Stimulated activated CD8-positive, alpha-beta memory T cell treated with anti-CD3 and anti-CD28 coated beads, Interleukin-4, amount 100 ng/mL, for 1 hour (primary cell): ENCODE measurements at regions not wholly inside any gene's neighbourhood (a gene's known extent, or its start where the extent isn't known, plus 50 kb on each side); places are given as distances from the start of the nearest gene placed in this dataset.

Experiments used
- DNase-seq, 2 donors: peaks; one replicate each; pipeline ENCODE4 v3.0.0-alpha.2; 2020; ENCODE audit warnings: low read depth in 2 of 2, low spot score in 1 of 2

DNA sequence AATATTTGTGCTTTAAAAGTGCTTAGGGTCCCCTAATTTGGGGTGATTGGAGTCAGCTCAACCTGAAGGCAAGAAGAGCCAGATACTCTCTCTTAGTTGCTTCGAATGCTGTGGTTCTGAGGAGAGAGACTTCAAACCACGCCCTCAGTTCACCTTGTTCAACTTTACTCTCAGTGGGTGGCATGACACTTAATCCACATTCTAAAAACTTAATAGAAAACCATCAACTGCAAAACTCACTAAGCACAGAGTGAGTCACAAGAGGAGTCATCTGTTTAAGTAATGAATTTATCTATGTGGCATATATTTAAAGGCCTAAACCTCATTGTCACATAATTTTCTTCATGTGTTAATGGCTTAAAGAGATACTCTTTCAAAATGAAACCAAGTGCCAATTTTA lies 99.5 kb upstream of the SLC4A4 start:
- no peak for DNase-seq

DNA sequence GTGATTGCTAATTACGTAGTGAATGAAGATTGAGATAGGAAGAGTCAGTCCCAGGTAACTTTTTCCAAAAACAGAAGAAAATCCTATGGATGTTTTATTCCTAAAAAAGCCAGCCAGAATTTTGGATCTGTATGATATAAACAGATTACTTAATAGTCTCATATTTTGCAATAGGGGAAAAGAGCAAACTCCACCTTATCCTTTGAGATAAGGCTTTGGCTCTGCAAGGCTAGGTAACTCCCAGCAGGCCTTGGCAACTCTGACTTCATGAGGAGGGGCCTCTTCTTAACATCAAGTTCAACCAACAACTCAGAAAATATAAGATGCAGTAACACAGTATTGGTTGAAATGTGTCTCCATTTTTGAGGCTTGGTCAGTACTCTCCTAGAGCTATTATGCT lies 98.7 kb upstream of the SLC4A4 start:
- DNase-seq = no peak

DNA sequence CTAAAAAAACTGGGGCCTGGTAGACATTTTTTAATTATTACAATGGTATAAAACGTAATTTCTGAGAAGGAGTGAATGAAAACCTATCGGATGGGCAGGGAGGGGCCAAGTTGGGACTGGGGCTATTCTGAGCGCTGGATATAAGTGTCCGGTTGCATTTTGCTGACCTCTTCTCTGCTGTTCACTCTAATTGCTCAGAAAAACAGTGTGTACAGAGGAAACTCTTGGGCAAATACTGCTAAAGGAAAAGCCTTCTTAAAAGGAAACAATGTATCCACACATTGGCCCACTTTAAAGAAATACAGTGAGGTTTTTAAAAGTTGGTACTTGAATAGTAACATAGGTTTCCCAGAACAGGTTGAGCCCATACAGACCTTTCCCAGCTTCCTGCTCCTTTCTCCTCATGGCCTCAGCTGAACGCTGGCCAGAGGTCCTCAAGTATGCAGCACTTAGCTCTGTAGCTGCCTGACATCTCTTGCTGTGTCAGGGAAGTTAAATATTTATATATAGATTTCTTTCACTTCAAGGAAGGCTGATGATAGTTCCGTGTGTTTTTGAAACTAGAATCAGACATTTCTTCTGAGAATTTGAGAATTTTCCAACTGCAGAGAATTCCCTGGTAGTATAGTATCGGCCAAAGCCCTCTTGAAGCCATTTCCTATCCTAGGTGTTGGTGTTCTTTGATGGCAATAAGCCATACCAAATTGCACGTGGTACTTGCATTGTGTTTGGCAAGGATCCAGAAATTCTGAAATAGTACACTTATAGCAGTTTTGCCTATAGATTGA lies 97.1 kb upstream of the SLC4A4 start:
- no peak for DNase-seq

DNA sequence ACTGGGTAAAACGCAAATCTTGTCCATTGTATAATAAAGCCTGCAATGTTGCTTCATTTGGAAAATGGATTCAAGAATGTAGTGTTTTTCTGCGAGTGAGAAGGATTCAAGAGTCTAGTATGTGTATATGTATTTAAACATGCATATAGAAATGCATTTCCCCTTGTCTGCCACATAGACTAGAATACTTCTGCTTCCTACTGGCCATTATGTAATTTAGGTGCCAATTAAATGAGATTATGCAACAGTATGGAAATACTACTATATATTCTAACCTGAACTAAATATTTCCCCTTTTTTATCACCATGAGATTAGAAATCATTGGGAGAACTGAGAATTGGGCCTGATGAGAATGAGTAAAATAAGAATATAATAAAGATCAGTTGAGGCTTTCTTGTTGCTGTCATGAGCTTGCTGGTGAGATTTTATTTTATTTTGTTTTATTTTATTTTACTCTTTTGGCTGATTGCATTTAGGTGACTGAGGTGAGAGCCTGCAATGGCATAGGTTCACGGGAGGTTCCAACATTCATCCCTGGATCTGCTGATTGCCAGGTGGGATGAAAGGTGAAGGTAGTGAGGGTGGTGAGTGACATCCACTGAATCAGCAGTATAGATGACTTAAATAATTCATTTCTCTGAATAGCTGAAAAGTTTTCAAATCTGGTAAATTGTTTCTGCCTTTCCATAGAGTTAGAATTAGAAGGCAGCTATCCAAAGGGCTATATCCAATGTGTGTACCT lies 95.6 kb upstream of the SLC4A4 start:
- DNase-seq = no peak

DNA sequence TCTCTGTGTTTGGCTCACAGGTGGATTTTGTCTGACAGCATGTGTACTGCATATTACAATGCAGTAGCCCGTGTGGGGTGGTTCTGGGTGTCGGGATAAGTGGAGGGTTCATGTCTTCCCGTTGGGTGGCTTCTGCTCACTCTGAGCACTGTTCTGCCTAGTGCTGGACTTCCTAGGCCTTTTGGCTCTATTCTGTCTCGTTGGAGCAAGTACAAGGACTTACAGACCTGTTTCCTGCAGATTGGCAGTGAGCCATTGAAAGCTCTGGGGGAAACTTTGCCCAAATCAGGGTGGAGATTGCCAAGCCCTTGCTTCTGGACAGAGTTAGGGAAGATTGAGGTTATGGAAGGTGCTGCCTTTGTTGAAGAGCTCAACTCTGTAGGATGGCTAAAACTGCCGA lies 91.1 kb upstream of the SLC4A4 start:
- DNase-seq = no peak

DNA sequence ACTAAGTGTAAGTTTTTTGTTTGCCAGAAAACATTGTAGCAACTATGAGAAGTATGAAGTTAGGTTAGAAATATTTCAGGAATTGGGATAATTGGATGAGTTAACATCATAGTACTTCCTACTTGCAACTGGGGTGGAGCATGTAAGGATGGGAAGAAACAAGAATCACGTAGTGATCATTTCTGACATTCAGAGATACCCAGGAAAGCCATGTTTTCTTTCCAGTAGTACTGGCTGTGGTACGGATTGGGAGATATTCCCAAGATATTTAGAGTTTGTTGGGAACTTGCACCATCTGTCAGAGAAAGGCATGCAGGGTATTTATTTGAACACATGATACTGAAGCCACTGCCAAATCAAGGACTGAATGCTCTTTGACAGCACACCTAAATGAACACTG lies 87.6 kb upstream of the SLC4A4 start:
- DNase-seq = no peak

DNA sequence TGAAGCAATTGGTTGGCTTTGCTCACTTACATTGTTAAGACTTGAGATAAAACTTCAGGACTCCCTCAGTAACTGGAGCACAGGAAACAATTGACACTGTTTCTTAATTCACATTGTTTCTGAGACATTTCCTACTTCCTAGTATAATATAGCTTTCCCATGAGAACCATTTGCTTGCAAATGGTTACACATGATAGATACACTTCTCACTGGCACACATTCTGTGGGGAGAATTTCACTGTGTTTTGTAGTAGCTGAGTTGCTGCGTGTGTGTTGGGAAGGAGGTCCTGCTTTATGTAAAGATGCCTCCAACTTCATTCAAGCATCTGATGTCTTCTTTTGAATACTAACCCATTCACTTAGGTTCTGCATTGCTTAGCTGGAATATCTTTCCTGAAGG lies 85.3 kb upstream of the SLC4A4 start:
- DNase-seq = no peak

DNA sequence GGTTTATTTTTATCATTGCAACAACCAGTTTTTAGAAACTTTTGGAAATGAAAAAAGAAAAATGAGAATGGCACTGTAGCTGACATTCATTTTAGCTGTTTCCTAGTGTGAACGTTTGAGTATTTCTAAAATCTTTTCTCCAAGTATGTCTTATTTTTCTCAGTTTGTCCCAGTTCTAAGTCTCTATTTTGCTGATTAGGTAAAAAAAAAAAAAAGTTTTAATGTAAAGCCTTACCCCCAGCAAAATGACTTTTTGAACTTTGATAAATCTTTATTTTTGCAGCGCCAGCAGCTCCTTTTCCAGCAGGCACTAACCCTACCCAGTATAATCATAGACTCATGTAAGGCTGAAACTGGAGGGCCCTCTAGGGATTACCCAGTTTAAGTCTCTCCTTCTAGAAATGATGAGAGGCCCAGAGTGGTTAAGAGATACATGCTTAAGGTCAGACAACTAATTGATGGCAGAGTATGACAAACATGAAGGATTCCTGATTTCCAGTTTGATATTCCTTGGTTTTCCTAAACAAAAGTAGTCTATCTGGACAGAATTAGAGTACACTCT lies 84.3 kb upstream of the SLC4A4 start:
- no peak for DNase-seq

DNA sequence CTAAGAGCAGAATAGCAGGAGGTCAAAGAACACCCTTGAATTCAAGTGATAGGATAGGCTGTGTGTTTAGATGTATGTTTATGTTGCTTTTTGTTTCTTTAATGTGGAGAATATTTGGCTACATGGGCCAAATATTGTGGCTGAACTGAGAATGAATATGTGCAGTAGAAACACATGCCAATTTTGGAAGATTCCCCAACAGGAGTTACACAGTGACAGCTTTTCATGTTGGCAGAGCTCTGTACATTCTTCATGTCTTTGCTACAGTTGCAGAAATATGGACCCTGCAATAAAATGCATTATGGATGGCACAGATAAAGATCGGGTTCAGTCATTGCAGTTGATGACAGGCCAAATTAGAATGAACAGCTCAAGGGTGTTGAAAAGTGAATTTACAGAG lies 82.8 kb upstream of the SLC4A4 start:
- DNase-seq = no peak

DNA sequence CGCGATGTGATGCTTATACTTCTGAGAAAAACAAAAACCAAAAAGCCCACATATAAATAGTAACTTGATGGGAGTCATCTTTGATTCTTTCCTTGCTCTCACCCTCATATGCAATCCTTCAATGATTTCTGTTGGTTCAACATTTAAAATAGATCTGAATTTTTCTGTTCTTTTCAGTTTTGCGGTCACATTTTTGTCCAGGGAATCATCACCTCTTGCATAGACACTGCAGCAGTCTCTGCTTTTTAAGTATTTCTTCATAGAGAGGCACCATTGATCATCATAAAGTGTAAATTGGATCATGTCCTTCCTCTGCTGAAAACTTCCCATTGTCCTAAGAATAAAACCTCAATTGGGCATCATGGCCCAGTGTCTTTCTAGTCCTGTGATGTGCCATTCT lies 81.1 kb upstream of the SLC4A4 start:
- DNase-seq = no peak

DNA sequence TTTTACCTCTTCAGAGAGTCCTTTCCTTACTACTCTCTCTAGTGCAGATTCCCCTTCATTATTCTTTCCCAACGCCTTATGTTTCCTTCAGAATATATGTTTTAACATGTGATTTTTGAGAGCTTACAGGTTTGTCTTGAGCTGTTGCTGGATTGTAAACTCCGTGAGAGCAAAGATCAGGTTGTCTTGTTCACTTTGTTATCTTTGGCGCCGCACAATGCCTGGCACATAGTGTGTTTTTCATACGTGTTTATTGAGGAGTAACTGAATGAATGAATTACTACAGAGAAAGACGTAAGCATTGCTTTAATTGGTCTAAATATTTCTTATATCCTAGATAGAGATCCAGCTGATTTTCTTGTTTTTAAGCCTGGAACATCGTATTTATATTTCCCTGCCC lies 80.5 kb upstream of the SLC4A4 start:
- DNase-seq = no peak

DNA sequence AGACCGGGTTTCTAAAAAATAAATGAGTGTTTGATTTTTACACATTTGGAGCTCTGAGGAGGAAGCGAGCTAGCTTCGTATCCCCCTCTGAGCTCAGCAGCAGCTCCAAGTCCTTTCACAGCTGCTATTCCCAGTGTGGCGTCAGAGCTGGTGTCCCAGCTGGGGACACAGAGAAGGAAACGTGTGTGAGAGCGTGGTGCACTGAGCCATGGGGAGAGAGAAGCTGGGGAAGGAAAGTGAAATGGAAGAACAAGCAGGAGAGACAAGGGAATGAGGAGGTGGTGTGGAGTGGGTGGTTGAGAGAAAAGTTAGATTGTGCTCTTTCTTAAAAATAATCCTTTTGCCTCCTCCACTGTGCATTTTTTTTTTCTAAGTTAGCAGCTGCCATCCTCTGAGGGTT lies 79.5 kb upstream of the SLC4A4 start:
- no peak for DNase-seq

DNA sequence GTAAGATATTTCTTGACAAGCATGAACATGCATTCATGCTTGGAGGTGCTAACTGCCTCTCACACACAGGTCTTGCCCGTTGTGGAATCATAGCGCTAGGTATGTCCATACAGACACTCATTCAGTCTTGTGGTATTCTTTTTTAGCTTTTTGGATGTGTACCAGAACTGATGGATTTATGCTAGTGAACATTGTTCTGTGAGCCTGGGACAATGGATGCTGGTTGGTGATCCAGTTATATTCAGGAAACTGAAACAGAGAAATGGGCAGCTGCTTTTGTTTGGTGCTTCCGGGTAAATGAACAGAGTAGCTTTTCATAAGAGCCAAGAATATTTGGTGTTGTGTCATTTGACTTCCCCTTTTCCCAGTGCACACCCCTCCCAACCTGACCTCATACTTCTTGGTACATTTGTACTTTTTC lies 78.9 kb upstream of the SLC4A4 start:
- no peak for DNase-seq

DNA sequence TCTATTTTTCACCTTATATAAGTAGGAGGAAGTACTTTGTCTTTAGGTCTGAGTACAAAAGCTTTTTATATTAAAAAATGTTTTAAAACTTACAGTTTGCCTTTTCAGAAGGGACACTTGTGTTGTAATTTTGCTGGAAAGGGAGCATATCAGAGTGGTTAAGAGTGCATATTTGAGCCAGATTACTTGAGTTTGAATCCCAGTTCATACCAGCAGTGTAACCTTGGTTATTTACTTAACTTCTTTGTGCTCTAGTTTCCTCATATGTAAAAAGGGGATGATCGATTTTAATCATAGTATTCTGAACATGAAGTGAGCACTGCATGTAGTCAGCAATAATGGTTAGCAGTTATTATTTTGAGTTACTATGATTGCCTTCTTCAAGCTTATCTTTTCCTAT lies 78.3 kb upstream of the SLC4A4 start:
- no peak for DNase-seq

DNA sequence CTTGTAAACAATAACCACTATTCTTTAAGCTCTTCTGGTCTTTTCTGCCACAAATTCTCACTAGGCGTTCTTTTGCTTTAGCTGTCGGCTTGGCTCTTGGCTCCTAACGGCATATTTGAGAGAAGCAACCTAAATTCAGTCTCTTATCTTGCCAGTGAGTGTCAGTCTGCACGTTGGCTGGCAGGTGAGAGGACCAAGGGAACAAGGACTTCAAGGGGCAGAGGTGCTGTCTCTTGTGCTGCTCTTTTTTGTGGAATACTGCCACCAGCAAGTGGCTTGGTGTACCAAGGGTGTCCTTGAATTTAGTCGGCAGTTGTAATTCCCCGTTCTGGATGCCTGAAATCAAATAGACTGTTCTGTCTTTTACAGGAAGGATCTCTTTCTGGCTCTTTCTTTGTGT lies 77.8 kb upstream of the SLC4A4 start:
- DNase-seq = no peak

DNA sequence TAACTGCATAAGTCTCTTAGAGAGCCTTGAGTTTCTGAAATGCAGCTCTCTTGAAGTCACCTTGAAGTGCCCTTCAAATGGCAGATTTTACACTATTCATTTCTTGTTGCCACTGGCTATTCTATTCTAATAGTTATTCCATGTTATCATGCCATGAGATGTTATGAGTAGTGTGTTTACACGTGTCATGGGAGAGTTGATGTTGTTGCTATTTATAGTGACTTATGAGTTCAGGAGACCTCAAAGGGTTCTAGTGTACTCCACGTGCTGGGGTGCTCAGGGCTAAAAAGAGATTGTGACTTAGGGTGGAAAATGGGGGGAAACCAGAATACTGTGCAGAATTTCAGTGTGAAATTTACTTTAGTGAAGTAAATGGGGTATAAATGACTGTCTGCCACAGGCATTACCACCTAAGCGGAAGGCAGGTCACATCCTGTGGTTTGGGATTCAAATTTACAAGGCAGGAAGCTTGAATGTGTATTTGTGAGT lies 77.1 kb upstream of the SLC4A4 start:
- no peak for DNase-seq

DNA sequence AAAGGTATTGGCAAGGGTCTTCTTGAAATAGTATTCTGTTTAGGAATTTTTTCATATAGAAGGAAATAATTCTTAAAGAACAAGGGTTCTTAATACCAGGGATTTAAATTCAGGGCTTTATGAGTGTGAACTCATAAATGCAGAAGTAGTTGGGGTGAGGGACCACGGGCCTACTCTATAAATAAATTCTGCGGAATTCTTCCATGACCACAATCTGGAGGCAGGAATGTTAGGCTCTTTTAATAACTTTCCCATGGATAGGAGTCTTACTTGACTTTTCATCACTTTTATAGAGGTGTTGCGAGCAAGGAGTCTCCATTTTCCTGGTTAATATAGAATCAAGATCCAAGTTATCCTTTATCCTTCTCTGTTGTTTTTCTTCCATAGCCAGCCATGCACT lies 76.7 kb upstream of the SLC4A4 start:
- no peak for DNase-seq

DNA sequence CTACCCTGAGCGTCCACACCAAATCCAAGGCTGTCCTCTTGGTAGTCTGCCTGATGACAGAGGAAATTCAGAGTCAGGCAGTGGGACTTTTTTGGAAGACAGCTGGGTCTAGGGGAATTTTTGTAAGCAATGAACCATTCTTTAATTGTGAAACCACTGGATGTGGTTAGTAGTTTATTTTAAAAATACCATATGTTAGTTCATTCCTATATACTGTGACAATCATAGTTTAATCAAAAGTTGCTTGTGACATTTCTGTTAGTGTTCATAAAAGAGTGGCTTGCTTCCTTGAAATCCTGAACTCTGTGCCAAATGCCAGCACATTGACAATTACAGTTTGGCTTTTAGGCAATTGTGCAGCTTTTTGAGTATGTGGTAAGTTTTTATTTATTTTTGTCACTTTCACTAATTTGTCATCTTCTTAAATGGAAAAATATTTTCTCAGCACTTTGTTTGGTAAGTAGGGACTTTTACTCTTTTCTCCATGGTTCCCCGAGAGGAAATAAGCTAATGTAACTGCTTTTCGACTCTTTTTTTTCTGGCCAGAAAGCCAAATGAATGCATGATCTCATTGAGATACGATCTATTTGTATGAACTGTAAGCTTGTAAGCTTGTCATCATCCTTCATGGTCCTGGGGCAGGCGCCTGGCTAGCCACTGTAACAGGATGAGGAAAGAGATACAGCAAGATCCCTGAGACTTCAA lies 72.6 kb upstream of the SLC4A4 start:
- no peak for DNase-seq

DNA sequence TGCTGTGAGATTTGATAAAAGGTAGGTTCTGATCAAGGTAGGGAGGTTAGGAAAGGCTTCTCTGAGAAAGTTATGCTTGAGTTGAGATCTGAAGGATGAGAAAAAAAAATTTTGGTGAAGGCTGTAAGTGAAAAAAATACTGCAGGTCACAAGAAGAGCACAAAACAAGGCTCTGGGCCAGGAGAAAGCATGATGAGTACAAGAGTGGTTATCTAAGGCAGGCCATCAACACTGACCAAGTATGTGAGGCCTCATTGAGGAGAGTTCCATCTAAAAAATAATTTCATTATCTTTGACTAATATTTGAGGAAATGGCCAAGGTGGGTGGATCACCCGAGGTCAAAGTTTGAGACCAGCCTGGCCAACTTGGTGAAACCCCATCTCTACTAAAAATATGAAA lies 71.6 kb upstream of the SLC4A4 start:
- DNase-seq = no peak

DNA sequence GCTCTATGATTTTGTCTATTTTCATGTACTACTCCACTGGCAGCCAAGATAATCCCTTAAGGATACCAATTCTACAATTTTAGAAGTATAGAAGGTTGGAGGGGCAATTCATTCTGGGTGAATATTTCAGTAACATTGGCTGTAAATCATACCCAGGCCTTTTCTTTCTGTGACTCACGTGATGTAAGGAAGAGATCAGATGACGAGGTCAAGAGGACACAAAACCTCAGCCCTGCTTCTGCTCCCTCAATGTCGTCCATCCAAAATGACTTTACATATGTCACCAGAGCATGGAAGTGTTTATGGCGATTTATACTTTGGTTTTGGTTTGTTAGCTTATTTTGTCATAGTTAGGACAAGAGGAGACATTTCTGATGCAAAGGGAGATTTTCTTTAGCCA lies 70.7 kb upstream of the SLC4A4 start:
- DNase-seq = no peak

DNA sequence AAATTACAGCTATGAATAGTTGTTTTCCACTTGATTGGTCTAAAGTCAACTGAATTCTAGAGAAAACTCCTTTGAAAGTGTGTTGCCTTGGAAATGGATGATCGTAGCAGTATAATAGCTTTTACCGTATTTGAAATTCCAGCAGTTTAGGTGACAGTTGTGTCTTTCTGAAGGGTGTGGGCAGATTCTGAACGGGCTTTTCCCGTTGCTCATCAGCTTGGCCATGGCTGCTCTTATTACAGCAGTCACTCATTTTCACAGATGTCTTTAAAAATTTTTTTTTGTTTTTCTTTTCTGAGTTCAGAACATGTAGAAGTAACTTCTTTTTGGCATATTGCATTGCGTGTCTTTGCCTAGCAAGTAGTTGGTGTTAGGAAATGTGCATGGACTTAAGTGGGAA lies 69.6 kb upstream of the SLC4A4 start:
- DNase-seq = no peak

DNA sequence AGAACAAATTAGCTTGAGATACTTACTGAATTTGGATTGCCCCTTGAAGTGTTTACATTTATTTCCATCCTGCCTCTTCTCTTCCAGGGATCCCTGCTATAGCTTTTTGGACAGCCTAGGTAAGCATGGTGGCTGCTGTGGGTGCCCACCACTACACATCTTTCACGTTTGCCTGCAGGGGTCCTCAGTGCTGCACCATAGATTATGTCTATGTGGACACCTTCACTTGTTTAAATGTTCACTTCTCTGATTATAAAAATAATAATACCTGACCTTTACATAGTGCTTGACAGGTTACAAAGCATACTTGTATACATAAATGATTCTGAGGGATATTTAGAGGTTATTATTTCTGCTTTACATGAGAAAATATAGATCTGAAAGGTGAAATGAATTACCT lies 67.9 kb upstream of the SLC4A4 start:
- DNase-seq = peak in 1 of 2 donors; percentile 6
